ENCODE measurements at regions not wholly inside any gene's neighbourhood (a gene's known extent, or its start where the extent isn't known, plus 50 kb on each side); places are given as distances from the start of the nearest gene placed in this dataset.
A peak's percentile ranks its signal among the peaks of the same experiment; 100 is the strongest.

- no peak for DNase-seq
- no peaks in the 10 kb centered on the region for H3K4me1 ChIP-seq (ENCODE audit: control insufficient read depth in 2 of 2, insufficient read depth in 2 of 2, low read length in 2 of 2)
- Mint-ChIP-seq H3K9me3 (peaks cover 0 to 2% (median 0%) of the 10 kb centered on the region in 11 donors), H3K4me3 (no peak overlapping the region), H3K27me3 (peaks cover 0 to 4% (median 0%) of the 10 kb centered on the region in 5 donors), H3K36me3 (no peaks in the 10 kb centered on the region), H3K4me1 (peaks cover 4 to 11% (median 6%) of the 10 kb centered on the region in 7 donors), H3K27ac (no peak overlapping the region)
- H3K4me3 ChIP-seq (ENCODE audit: low read length): no peak overlapping the region
- no peaks in the 10 kb centered on the region for H3K36me3 ChIP-seq (ENCODE audit: control insufficient read depth in 2 of 3, insufficient read depth in 3 of 3, low read length in 3 of 3)
- H3K9me3 ChIP-seq (ENCODE audit: control insufficient read depth in 2 of 3, low read length in 3 of 3): no peaks in the 10 kb centered on the region
- CTCF ChIA-PET: no interaction called here
- no peaks in the 10 kb centered on the region for H3K27me3 ChIP-seq (ENCODE audit: control insufficient read depth in 2 of 2, insufficient read depth in 2 of 2, low read length in 2 of 2)
- POLR2A ChIA-PET: no interaction called here
- no peak overlapping the region for H3K27ac ChIP-seq (ENCODE audit: low read depth, low read length)
- intact Hi-C loops (cut with micrococcal nuclease): loop anchor here in 1 of 2 donors (5.0 kb wide), 1 partner anchor 56 kb away; no protein-coding TSS in a partner anchor
- ATAC-seq: no peak
These were observed 90.5 kb upstream of the FAM3C start for GRCh38 chr7:121486590-121486989.

DNA sequence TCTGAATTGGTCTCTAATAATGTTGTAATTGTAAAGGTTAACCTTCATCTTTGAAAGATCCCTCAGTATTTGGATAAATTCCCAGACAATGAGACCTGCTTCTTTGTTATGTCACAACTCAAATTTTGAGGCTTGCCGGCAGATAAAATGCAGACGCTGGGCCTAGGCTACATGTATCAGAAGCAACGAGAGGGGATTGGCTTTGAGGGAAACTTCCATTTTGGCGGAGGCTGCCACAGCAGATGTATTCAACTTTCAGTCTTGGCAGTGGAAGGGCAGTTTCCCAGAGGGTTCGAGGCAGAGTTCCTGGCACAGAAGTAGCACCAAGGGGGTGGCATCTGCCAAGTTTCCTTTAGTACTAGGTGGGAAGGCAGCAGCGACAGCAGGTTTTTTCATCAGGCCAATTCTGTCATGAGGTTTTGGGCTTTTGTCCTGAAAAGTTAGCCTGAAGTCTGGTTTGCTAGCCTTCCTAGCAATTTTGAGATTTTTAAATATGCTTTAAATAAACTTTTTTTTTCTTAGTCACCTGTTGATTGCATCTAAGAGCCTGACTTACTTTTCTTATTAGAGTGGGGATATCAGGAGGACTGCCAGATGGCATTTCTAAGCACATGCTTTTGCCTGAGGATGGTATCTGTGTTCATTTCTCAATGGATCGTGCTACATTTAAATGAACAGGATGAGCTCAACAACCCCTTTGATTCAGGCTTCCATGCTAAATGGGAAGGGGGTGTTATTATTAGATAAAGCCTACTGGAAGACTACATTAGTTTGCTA lies 89.5 kb upstream of the FAM3C start:
- POLR2A ChIA-PET: no interaction called here
- H3K27ac ChIP-seq (ENCODE audit: low read depth, low read length): no peak overlapping the region
- intact Hi-C loops (cut with micrococcal nuclease): loop anchor here in 1 of 2 donors (5.0 kb wide), 1 partner anchor 57 kb away; no protein-coding TSS in a partner anchor
- peaks cover 4 to 11% (median 7%) of the 10 kb centered on the region in 7 donors for H3K4me1 Mint-ChIP-seq
- CTCF ChIA-PET: no interaction called here
- peaks cover 0 to 2% (median 0%) of the 10 kb centered on the region in 11 donors for H3K9me3 Mint-ChIP-seq
- no peaks in the 10 kb centered on the region for H3K36me3 Mint-ChIP-seq
- no peak overlapping the region for H3K4me3 ChIP-seq (ENCODE audit: low read length)
- no peak overlapping the region for H3K4me3 Mint-ChIP-seq
- peaks cover 0 to 4% (median 0%) of the 10 kb centered on the region in 5 donors for H3K27me3 Mint-ChIP-seq
- H3K9me3 ChIP-seq (ENCODE audit: control insufficient read depth in 2 of 3, low read length in 3 of 3): no peaks in the 10 kb centered on the region
- H3K4me1 ChIP-seq (ENCODE audit: control insufficient read depth in 2 of 2, insufficient read depth in 2 of 2, low read length in 2 of 2): no peaks in the 10 kb centered on the region
- no peak for ATAC-seq
- H3K36me3 ChIP-seq (ENCODE audit: control insufficient read depth in 2 of 3, insufficient read depth in 3 of 3, low read length in 3 of 3): no peaks in the 10 kb centered on the region
- H3K27ac Mint-ChIP-seq: no peak overlapping the region
- H3K27me3 ChIP-seq (ENCODE audit: control insufficient read depth in 2 of 2, insufficient read depth in 2 of 2, low read length in 2 of 2): no peaks in the 10 kb centered on the region
- no peak for DNase-seq

DNA sequence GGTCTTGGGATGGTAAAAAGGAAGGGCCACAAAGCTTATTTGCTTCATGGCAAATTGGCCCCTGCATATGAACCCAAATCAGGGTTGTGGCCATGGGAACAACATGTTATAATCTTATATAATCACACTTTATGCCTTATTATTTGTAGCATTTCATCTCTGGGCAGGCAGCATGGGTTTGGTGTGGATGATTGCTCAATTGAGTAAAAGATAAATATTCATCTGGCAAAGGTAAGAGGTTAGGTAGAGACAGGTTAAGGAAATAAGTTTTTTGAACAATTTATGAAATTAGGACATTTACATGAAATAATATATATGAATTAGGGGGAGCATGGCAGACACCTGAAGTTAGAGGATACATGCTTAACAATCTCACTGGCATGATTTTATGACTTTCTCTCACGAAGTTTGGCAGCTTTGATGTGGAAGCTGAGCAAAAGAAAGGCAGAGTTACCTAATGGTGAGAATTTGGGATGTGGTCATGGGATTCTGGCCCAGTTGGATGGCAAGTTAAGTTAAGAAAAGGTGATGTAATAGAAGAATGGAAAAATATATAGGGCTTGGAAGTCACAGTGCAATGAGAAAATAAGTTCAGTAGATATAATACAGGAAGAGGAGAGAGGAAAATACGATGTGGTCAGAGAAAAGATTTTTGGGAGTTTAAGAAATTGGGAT lies 88.1 kb upstream of the FAM3C start:
- ChIA-PET CTCF (no interaction called here), POLR2A (no interaction called here)
- Histone ChIP-seq H3K36me3 (ENCODE audit: control insufficient read depth in 2 of 3, insufficient read depth in 3 of 3, low read length in 3 of 3) (no peaks in the 10 kb centered on the region), H3K27me3 (ENCODE audit: control insufficient read depth in 2 of 2, insufficient read depth in 2 of 2, low read length in 2 of 2) (no peaks in the 10 kb centered on the region), H3K4me1 (ENCODE audit: control insufficient read depth in 2 of 2, insufficient read depth in 2 of 2, low read length in 2 of 2) (no peaks in the 10 kb centered on the region), H3K4me3 (ENCODE audit: low read length) (no peak overlapping the region), H3K9me3 (ENCODE audit: control insufficient read depth in 2 of 3, low read length in 3 of 3) (no peaks in the 10 kb centered on the region), H3K27ac (ENCODE audit: low read depth, low read length) (no peak overlapping the region)
- DNase-seq (no peak), ATAC-seq (no peak)
- H3K4me1 Mint-ChIP-seq: peaks cover 3 to 11% (median 7%) of the 10 kb centered on the region in 7 donors
- H3K4me3 Mint-ChIP-seq: no peak overlapping the region
- peak overlapping the region in 2 of 9 donors; percentile 1 to 9 for H3K27ac Mint-ChIP-seq
- peaks cover 0 to 2% (median 0%) of the 10 kb centered on the region in 11 donors for H3K9me3 Mint-ChIP-seq
- intact Hi-C loops (cut with micrococcal nuclease): loop anchor here in 1 of 2 donors (5.0 kb wide), 2 partner anchors 47 to 87 kb away; partner anchors contain the start of gene FAM3C
- H3K36me3 Mint-ChIP-seq: no peaks in the 10 kb centered on the region
- H3K27me3 Mint-ChIP-seq: peaks cover 0 to 4% (median 0%) of the 10 kb centered on the region in 5 donors

DNA sequence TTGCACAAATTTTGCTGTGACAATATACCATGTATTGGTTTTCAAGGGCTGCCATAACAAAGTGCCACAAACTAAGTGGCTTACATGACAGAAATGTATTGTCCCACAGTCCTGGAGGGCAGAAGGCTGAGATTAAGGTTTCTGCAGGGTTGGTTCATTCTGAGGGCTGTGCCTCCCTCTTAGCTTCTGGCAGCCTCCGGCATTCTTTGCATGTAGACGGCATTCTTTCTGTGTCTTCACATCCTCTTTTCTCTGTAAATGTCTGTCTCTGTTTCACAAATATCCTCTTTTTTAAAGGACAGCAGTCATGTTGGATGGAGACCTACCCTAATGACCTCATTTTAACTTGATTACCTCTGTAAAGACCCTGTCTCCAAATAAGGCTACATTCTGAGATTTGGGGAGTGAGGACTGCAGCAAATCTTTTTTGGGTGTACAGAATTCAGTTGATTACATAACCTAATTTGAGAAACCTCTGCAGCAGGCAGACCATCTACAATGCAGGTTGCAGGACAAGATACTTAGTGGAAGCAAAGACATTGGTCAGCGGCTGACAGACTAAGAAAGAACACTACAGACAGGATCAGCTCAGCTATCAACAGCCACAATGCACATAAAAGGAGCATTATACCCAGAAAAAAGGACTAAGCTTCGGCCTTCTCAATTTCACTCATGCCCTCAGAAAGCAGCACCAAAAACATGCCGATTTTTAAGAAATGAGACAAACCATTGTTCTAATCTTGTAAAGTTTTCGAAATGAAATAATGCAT lies 84.6 kb upstream of the FAM3C start:
- no peaks in the 10 kb centered on the region for H3K9me3 ChIP-seq (ENCODE audit: control insufficient read depth in 2 of 3, low read length in 3 of 3)
- no peak overlapping the region for H3K4me3 Mint-ChIP-seq
- H3K4me1 ChIP-seq (ENCODE audit: control insufficient read depth in 2 of 2, insufficient read depth in 2 of 2, low read length in 2 of 2): no peaks in the 10 kb centered on the region
- no peak for ATAC-seq
- H3K36me3 ChIP-seq (ENCODE audit: control insufficient read depth in 2 of 3, insufficient read depth in 3 of 3, low read length in 3 of 3): no peaks in the 10 kb centered on the region
- no peaks in the 10 kb centered on the region for H3K36me3 Mint-ChIP-seq
- H3K27me3 Mint-ChIP-seq: peaks cover 0 to 4% (median 0%) of the 10 kb centered on the region in 5 donors
- DNase-seq: no peak
- H3K4me1 Mint-ChIP-seq: peaks cover 2 to 7% (median 6%) of the 10 kb centered on the region in 7 donors
- intact Hi-C loops (cut with micrococcal nuclease): loop anchor here in 1 of 2 donors (5.0 kb wide), 2 partner anchors 43 to 83 kb away; partner anchors contain the start of gene FAM3C
- no peak overlapping the region for H3K27ac ChIP-seq (ENCODE audit: low read depth, low read length)
- ChIA-PET POLR2A (no interaction called here), CTCF (no interaction called here)
- H3K4me3 ChIP-seq (ENCODE audit: low read length): no peak overlapping the region
- H3K27ac Mint-ChIP-seq: no peak overlapping the region
- H3K9me3 Mint-ChIP-seq: peaks cover 0 to 2% (median 0%) of the 10 kb centered on the region in 11 donors
- no peaks in the 10 kb centered on the region for H3K27me3 ChIP-seq (ENCODE audit: control insufficient read depth in 2 of 2, insufficient read depth in 2 of 2, low read length in 2 of 2)

GRCh38 chr7:121480058-121480457 lies 84.0 kb upstream of the FAM3C start:
- Mint-ChIP-seq H3K27ac (no peak overlapping the region), H3K27me3 (no peaks in the 10 kb centered on the region), H3K4me1 (peaks cover 2 to 7% (median 6%) of the 10 kb centered on the region in 7 donors), H3K36me3 (no peaks in the 10 kb centered on the region), H3K4me3 (no peak overlapping the region), H3K9me3 (no peaks in the 10 kb centered on the region)
- ATAC-seq: no peak
- intact Hi-C loops (cut with micrococcal nuclease): loop anchor here in 1 of 2 donors (5.0 kb wide), 2 partner anchors 43 to 83 kb away; partner anchors contain the start of gene FAM3C
- CTCF ChIA-PET: no interaction called here
- H3K27me3 ChIP-seq (ENCODE audit: control insufficient read depth in 2 of 2, insufficient read depth in 2 of 2, low read length in 2 of 2): no peaks in the 10 kb centered on the region
- H3K4me1 ChIP-seq (ENCODE audit: control insufficient read depth in 2 of 2, insufficient read depth in 2 of 2, low read length in 2 of 2): no peaks in the 10 kb centered on the region
- no peak for DNase-seq
- POLR2A ChIA-PET: no interaction called here
- H3K4me3 ChIP-seq (ENCODE audit: low read length): no peak overlapping the region
- H3K36me3 ChIP-seq (ENCODE audit: control insufficient read depth in 2 of 3, insufficient read depth in 3 of 3, low read length in 3 of 3): no peaks in the 10 kb centered on the region
- no peak overlapping the region for H3K27ac ChIP-seq (ENCODE audit: low read depth, low read length)
- no peaks in the 10 kb centered on the region for H3K9me3 ChIP-seq (ENCODE audit: control insufficient read depth in 2 of 3, low read length in 3 of 3)

DNA sequence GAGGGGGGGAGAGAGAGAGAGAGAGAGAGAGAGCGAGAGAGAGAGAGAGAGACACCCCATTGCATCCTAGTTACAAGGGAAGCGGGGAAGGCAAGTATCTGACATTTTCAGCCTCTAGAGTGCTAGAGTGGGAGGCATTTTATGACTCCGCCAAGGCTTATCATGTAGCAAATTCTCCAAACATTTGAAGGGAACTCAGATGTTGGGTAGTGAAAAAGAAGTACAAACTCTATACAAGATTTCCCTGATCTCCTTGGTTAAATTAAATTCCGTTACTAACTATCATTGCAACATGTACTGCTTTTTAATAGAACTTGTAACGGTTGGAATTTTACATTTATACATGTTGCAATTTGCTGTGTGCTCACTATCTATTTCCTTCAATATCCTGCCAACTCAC lies 83.4 kb upstream of the FAM3C start:
- H3K4me3 ChIP-seq (ENCODE audit: low read length): no peak overlapping the region
- ATAC-seq (no peak), DNase-seq (no peak)
- POLR2A ChIA-PET: no interaction called here
- Mint-ChIP-seq H3K27me3 (no peaks in the 10 kb centered on the region), H3K4me1 (peaks cover 2 to 7% (median 6%) of the 10 kb centered on the region in 7 donors), H3K36me3 (no peaks in the 10 kb centered on the region), H3K27ac (no peak overlapping the region), H3K4me3 (no peak overlapping the region), H3K9me3 (no peaks in the 10 kb centered on the region)
- H3K27me3 ChIP-seq (ENCODE audit: control insufficient read depth in 2 of 2, insufficient read depth in 2 of 2, low read length in 2 of 2): no peaks in the 10 kb centered on the region
- H3K9me3 ChIP-seq (ENCODE audit: control insufficient read depth in 2 of 3, low read length in 3 of 3): no peaks in the 10 kb centered on the region
- CTCF ChIA-PET: no interaction called here
- intact Hi-C loops (cut with micrococcal nuclease): no loop called here
- H3K36me3 ChIP-seq (ENCODE audit: control insufficient read depth in 2 of 3, insufficient read depth in 3 of 3, low read length in 3 of 3): no peaks in the 10 kb centered on the region
- no peak overlapping the region for H3K27ac ChIP-seq (ENCODE audit: low read depth, low read length)
- no peaks in the 10 kb centered on the region for H3K4me1 ChIP-seq (ENCODE audit: control insufficient read depth in 2 of 2, insufficient read depth in 2 of 2, low read length in 2 of 2)
